ENCODE measurements at regions not wholly inside any gene's neighbourhood (a gene's known extent, or its start where the extent isn't known, plus 50 kb on each side); places are given as distances from the start of the nearest gene placed in this dataset.

DNA sequence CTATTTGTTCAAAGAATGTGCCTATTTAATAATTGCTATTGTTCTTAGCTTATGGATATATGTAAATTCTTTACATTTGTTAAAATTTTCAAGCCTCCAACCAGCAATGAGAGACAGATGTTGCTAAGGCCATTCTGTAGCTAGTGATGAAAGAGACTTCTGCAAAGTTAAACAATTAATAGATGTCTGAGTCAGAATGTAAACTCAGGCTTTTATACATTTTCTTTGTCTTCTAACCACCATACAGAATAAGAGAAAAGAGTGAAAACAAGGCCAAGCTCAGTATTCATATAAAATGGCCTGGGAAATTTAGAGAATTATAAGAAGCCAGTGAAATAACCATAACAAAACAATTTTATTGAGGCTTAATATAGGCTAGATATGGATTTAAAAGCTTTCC lies 1102.3 kb upstream of the SEL1L start:
- DNase-seq (ENCODE audit: low read depth): no peak
- no peak overlapping the region for H3K4me3 ChIP-seq (ENCODE audit: low read depth, low read length)
- no peak for TF ChIP-seq CTCF (IDR thresholded peaks at IDR 0.05; ENCODE audit: control insufficient read depth, extremely low read depth, insufficient read depth)

GRCh38 chr14:82636426-82636825 lies 1102.8 kb upstream of the SEL1L start:
- no peak for TF ChIP-seq CTCF (IDR thresholded peaks at IDR 0.05; ENCODE audit: control insufficient read depth, extremely low read depth, insufficient read depth)
- no peak for DNase-seq (ENCODE audit: low read depth)
- H3K4me3 ChIP-seq (ENCODE audit: low read depth, low read length): no peak overlapping the region

DNA sequence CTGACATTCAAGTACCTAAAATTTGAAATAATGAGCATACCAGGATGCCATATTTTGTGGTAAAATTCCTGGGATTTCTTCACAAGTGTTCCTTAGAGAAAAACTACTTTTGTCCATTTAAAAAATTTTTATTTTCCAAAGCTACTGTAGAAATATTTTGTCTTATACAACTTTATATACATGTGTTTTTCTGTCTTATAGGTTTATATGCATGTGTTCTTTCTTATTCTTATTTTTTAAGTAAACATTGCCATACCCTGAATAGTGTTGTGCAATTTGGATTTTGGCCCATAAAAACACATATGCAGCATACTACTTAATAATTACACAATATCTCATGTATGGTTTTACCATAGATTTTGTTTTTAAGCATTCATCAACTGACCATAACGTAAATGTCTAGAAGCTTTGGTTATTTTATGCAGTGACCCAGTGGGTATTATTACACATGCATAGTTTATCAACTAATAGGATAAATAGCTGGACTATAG lies 1107.4 kb upstream of the SEL1L start:
- H3K4me3 ChIP-seq (ENCODE audit: low read depth, low read length): no peak overlapping the region
- no peak for DNase-seq (ENCODE audit: low read depth)
- TF ChIP-seq CTCF (IDR thresholded peaks at IDR 0.05; ENCODE audit: control insufficient read depth, extremely low read depth, insufficient read depth): no peak

GRCh38 chr14:82642425-82642824 lies 1108.8 kb upstream of the SEL1L start:
- peak; percentile 15 for DNase-seq (ENCODE audit: low read depth)
- peak overlapping the region; percentile 36 for H3K4me3 ChIP-seq (ENCODE audit: low read depth, low read length)
- TF ChIP-seq CTCF (IDR thresholded peaks at IDR 0.05; ENCODE audit: control insufficient read depth, extremely low read depth, insufficient read depth): no peak

DNA sequence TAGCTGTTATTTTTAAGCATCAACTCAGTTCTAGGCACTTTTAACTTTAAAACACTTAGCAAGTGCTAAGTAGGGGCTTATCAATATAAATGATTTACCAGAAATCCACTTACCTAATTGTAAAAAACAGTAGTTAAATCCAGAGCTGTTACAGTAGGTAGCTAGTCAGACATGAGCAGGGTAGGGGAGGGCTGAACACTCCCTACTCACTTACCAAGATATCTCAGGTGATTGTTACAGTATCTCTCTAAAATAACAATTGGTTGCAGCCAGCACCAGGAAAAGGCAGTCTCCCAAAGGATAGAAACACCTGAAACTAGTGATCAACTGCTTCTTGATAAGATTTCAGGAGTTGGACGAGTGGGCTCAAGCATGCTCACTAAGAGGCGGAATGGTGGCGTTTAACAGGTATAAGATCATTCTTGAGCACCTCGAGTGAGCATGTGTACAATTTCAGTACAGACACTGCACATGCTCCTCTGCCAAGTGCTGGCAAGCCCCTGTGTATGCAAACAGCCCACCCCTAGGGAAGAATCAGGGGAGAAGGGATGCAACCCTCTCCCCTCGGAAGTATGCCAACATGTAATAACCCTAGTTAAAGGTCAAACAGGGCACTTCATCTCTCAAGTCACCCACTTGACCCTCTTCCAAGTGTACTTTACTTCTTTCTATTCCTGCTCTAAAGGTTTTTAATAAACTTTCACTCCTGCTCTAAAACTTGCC lies 1113.6 kb upstream of the SEL1L start:
- no peak for TF ChIP-seq CTCF (IDR thresholded peaks at IDR 0.05; ENCODE audit: control insufficient read depth, extremely low read depth, insufficient read depth)
- no peak overlapping the region for H3K4me3 ChIP-seq (ENCODE audit: low read depth, low read length)
- no peak for DNase-seq (ENCODE audit: low read depth)

GRCh38 chr14:82655770-82656169 lies 1122.1 kb upstream of the SEL1L start:
- no peak for DNase-seq (ENCODE audit: low read depth)
- TF ChIP-seq CTCF (IDR thresholded peaks at IDR 0.05; ENCODE audit: control insufficient read depth, extremely low read depth, insufficient read depth): no peak

DNA sequence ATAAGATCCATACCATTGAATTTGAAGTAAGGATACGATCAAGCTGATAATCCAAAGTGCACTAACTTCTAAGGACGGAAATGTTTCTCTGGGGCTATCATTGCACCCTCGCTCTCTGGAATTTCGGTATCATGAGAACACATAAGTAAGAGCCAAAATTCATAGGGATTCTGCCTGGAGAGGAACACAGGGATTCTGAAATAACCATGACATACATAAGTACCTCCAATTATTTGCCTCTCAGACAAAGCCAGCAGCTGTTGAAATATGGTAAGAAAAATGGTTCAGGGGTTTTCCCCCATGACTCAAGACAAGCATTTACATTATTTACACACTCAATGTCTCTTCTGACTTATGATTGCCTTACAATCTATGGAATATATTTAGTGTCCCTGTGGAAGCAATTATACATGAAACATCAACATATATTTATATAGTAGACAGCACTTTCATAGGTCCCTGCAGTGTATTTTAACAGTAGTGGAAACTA lies 1123.6 kb upstream of the SEL1L start:
- TF ChIP-seq CTCF (IDR thresholded peaks at IDR 0.05; ENCODE audit: control insufficient read depth, extremely low read depth, insufficient read depth): no peak
- no peak for DNase-seq (ENCODE audit: low read depth)
- H3K4me3 ChIP-seq (ENCODE audit: low read depth, low read length): no peak overlapping the region

More at GRCh38 chr14:82655770-82656169, 1122.1 kb upstream of the SEL1L start:
- H3K4me3 ChIP-seq (ENCODE audit: low read depth, low read length): no peak overlapping the region

Measured in LNCaP clone FGC (cell line).